Liver (tissue), 8 donors: ENCODE measurements at regions not wholly inside any gene's neighbourhood (a gene's known extent, or its start where the extent isn't known, plus 50 kb on each side); places are given as distances from the start of the nearest gene placed in this dataset.

Experiments used
- DNase-seq: peaks from one replicate; pipeline ENCODE4 v3.0.0-alpha.2; 2017; ENCODE audit warnings: low spot score
- H3K27ac ChIP-seq, 2 donors: one replicate each; pipeline ENCODE4 v1.7.0; 2013; ENCODE audit warnings: inconsistent platforms in 2 of 2, low read length in 2 of 2, control low read depth in 1 of 2, low read depth in 1 of 2, mild to moderate bottlenecking in 1 of 2
- H3K27me3 ChIP-seq, 4 donors: one replicate each; pipeline versions ENCODE4 v1.6.1 to v1.7.0; 2013; ENCODE audit warnings: low read length in 3 of 4, inconsistent platforms in 1 of 4, mild to moderate bottlenecking in 1 of 4, moderate library complexity in 1 of 4; ENCODE audit not compliant: control insufficient read depth in 4 of 4, insufficient read depth in 4 of 4
- H3K36me3 ChIP-seq, 4 donors: one replicate each; pipeline versions ENCODE4 v1.6.1 to v1.7.0; 2013; ENCODE audit warnings: low read length in 3 of 4, mild to moderate bottlenecking in 3 of 4, low read depth in 1 of 4, moderate library complexity in 1 of 4; ENCODE audit not compliant: control insufficient read depth in 4 of 4, insufficient read depth in 3 of 4
- H3K4me1 ChIP-seq, 4 donors: one replicate each; pipeline versions ENCODE4 v1.6.1 to v1.7.0; 2013; ENCODE audit warnings: low read length in 3 of 4, mild to moderate bottlenecking in 3 of 4, moderate library complexity in 1 of 4; ENCODE audit not compliant: control insufficient read depth in 4 of 4, insufficient read depth in 4 of 4
- H3K4me3 ChIP-seq, 3 donors: one replicate each; pipeline versions ENCODE4 v1.6.1 to v1.7.0; 2013; ENCODE audit warnings: low read length in 3 of 3, control low read depth in 1 of 3, low read depth in 1 of 3, mild to moderate bottlenecking in 1 of 3
- H3K9ac ChIP-seq, 2 donors: one replicate each; pipeline ENCODE4 v1.7.0; 2013; ENCODE audit warnings: low read length in 2 of 2, mild to moderate bottlenecking in 2 of 2, moderate library complexity in 2 of 2, control low read depth in 1 of 2, low read depth in 1 of 2
- H3K9me3 ChIP-seq, 4 donors: one replicate each; pipeline versions ENCODE4 v1.6.1 to v1.7.0; 2013; ENCODE audit warnings: low read length in 3 of 4; ENCODE audit not compliant: control insufficient read depth in 4 of 4
- EGR1 ChIP-seq, 2 donors: IDR thresholded peaks; 2 replicates each; pipeline ENCODE4 v1.6.1; 2016 to 2018; ENCODE audit warnings: antibody characterized with exemption in 2 of 2, low read depth in 2 of 2
- FOXA1 ChIP-seq: IDR thresholded peaks from 2 replicates; pipeline ENCODE4 v1.6.1; 2016; ENCODE audit warnings: antibody characterized with exemption
- FOXA2 ChIP-seq: IDR thresholded peaks from 2 replicates; pipeline ENCODE4 v1.6.1; 2016; ENCODE audit warnings: antibody characterized with exemption
- GABPA ChIP-seq, 2 donors: IDR thresholded peaks in 1 of 2; conservative IDR thresholded peaks in 1 of 2; 2 replicates each; pipeline ENCODE4 v1.6.1; 2016; ENCODE audit warnings: antibody characterized with exemption in 2 of 2, mild to moderate bottlenecking in 1 of 2, moderate library complexity in 1 of 2
- HNF4A ChIP-seq, 2 donors: conservative IDR thresholded peaks; 2 replicates each; pipeline ENCODE4 v1.6.1; 2016; ENCODE audit warnings: antibody characterized with exemption in 2 of 2, mild to moderate bottlenecking in 2 of 2
- HNF4G ChIP-seq: IDR thresholded peaks from 2 replicates; pipeline ENCODE4 v1.6.1; 2016; ENCODE audit warnings: antibody characterized with exemption
- JUND ChIP-seq, 2 donors: IDR thresholded peaks; 2 replicates each; pipeline ENCODE4 v1.6.1; 2016; ENCODE audit warnings: antibody characterized with exemption in 2 of 2
- NR2F2 ChIP-seq: IDR thresholded peaks from 2 replicates; pipeline ENCODE4 v1.6.1; 2016; ENCODE audit warnings: antibody characterized with exemption
- RAD21 ChIP-seq, 2 donors: IDR thresholded peaks; 2 replicates each; pipeline ENCODE4 v1.6.1; 2016; ENCODE audit warnings: antibody characterized with exemption in 2 of 2, mild to moderate bottlenecking in 2 of 2
- RXRA ChIP-seq, 2 donors: IDR thresholded peaks; 2 replicates each; pipeline ENCODE4 v1.6.1; 2017 to 2018; ENCODE audit warnings: antibody characterized with exemption in 2 of 2, mild to moderate bottlenecking in 1 of 2
- TAF1 ChIP-seq: conservative IDR thresholded peaks from 2 replicates; pipeline ENCODE4 v1.6.1; 2016; ENCODE audit warnings: antibody characterized with exemption, mild to moderate bottlenecking
- YY1 ChIP-seq: IDR thresholded peaks from 2 replicates; pipeline ENCODE4 v1.6.1; 2016; ENCODE audit warnings: antibody characterized with exemption, mild to moderate bottlenecking
- WGBS: extraction: QIAGEN DNeasy Blood & Tissue Kit; methylation state at CpG from one replicate; pipeline ENCODE4 v1.1.7; 2013; 5-methylcytosine and 5-hydroxymethylcytosine counted together
- TF ChIP-seq, protein P1 (sequence below): fragments of 150-350 bp; IDR thresholded peaks from 2 replicates; pipeline ENCODE4 v1.5.1; 2017; ENCODE audit warnings: improper control_type of control experiment, low read depth, low read length; ENCODE audit not compliant: missing input control
- TF ChIP-seq, protein P2 (sequence below): IDR thresholded peaks from 2 replicates; pipeline ENCODE4 v1.6.1; 2016; ENCODE audit warnings: antibody characterized with exemption
- TF ChIP-seq, protein P3 (sequence below): IDR thresholded peaks from 2 replicates; pipeline ENCODE4 v1.6.1; 2016; ENCODE audit warnings: antibody characterized with exemption, mild to moderate bottlenecking
- TF ChIP-seq, protein P4 (sequence below): IDR thresholded peaks from 2 replicates; pipeline ENCODE4 v1.6.1; 2016; ENCODE audit warnings: antibody characterized with exemption
- TF ChIP-seq, protein P5 (sequence below): IDR thresholded peaks from 2 replicates; pipeline ENCODE4 v1.6.1; 2016; ENCODE audit warnings: antibody characterized with exemption
- donor health status: healthy.
- donor health status: healthy.
- donor health status: healthy.
- donor health status: healthy.
- donor health status: healthy.

DNA sequence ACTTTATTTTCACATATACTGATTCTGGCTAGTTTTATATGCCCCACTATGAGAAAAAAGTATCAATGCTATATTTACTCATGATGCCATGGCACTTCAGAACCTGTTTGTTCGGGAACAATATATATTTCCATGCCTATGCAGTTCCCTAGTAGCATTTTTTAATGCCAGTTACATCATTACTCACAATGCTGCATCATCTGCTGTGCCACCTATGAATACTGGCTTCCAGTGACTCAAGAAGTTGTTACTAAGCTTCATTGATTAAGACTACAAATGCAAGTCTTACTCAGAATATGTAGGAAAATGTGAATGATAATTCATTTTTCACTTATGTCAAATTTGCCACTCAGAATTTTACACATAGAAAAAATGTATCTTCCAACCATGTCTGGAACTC, 97.9 kb downstream of the MAFB start (continued):
- TF ChIP-seq, protein P1, sequence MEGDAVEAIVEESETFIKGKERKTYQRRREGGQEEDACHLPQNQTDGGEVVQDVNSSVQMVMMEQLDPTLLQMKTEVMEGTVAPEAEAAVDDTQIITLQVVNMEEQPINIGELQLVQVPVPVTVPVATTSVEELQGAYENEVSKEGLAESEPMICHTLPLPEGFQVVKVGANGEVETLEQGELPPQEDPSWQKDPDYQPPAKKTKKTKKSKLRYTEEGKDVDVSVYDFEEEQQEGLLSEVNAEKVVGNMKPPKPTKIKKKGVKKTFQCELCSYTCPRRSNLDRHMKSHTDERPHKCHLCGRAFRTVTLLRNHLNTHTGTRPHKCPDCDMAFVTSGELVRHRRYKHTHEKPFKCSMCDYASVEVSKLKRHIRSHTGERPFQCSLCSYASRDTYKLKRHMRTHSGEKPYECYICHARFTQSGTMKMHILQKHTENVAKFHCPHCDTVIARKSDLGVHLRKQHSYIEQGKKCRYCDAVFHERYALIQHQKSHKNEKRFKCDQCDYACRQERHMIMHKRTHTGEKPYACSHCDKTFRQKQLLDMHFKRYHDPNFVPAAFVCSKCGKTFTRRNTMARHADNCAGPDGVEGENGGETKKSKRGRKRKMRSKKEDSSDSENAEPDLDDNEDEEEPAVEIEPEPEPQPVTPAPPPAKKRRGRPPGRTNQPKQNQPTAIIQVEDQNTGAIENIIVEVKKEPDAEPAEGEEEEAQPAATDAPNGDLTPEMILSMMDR, result no peak
- TF ChIP-seq GABPA (IDR thresholded peaks at IDR 0.05 in 1 of 2, conservative IDR thresholded peaks at IDR 0.05 in 1 of 2) (no peak), RAD21 (IDR thresholded peaks at IDR 0.05) (no peak), FOXA2 (no peak), EGR1 (IDR thresholded peaks at IDR 0.05; ENCODE audit: low read depth in 2 of 2) (no peak), TAF1 (no peak)
- TF ChIP-seq, protein P2, sequence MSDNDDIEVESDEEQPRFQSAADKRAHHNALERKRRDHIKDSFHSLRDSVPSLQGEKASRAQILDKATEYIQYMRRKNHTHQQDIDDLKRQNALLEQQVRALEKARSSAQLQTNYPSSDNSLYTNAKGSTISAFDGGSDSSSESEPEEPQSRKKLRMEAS, result no peak

DNA sequence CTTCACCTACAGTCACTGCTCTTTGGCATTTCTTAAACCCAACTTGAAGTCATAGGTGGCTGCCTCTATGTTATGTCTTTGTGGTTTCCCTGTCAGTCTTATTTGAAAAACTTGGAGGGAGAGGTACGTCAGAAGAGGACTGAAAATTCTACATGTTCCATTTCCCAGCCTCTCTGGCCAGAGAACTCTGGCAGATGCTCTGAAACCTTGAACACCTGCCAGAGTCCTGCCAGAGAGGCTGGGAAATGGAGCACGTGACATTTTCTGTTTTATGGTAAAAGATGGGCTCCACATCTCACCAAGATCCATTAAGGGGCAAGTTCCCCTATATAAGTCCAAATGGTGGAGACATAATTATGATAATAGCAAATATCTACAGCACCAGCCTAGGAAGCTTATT, 99.5 kb downstream of the MAFB start:
- no peak for DNase-seq
- Histone ChIP-seq H3K27me3 (no peaks in the 10 kb centered on the region), H3K9me3 (no peaks in the 10 kb centered on the region), H3K27ac (no peak overlapping the region), H3K4me1 (no peaks in the 10 kb centered on the region), H3K4me3 (no peak overlapping the region), H3K36me3 (no peaks in the 10 kb centered on the region), H3K9ac (no peak overlapping the region)
- TF ChIP-seq NR2F2 (no peak), RXRA (IDR thresholded peaks at IDR 0.05) (no peak), HNF4A (conservative IDR thresholded peaks at IDR 0.05) (no peak), HNF4G (no peak), FOXA1 (no peak), GABPA (IDR thresholded peaks at IDR 0.05 in 1 of 2, conservative IDR thresholded peaks at IDR 0.05 in 1 of 2) (no peak), EGR1 (IDR thresholded peaks at IDR 0.05; ENCODE audit: low read depth in 2 of 2) (no peak), JUND (IDR thresholded peaks at IDR 0.05) (no peak), TAF1 (no peak), YY1 (no peak)
- TF ChIP-seq, protein P1, result no peak
- TF ChIP-seq, protein P2, result no peak
- TF ChIP-seq, protein P3, sequence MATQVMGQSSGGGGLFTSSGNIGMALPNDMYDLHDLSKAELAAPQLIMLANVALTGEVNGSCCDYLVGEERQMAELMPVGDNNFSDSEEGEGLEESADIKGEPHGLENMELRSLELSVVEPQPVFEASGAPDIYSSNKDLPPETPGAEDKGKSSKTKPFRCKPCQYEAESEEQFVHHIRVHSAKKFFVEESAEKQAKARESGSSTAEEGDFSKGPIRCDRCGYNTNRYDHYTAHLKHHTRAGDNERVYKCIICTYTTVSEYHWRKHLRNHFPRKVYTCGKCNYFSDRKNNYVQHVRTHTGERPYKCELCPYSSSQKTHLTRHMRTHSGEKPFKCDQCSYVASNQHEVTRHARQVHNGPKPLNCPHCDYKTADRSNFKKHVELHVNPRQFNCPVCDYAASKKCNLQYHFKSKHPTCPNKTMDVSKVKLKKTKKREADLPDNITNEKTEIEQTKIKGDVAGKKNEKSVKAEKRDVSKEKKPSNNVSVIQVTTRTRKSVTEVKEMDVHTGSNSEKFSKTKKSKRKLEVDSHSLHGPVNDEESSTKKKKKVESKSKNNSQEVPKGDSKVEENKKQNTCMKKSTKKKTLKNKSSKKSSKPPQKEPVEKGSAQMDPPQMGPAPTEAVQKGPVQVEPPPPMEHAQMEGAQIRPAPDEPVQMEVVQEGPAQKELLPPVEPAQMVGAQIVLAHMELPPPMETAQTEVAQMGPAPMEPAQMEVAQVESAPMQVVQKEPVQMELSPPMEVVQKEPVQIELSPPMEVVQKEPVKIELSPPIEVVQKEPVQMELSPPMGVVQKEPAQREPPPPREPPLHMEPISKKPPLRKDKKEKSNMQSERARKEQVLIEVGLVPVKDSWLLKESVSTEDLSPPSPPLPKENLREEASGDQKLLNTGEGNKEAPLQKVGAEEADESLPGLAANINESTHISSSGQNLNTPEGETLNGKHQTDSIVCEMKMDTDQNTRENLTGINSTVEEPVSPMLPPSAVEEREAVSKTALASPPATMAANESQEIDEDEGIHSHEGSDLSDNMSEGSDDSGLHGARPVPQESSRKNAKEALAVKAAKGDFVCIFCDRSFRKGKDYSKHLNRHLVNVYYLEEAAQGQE, result no peak
- TF ChIP-seq, protein P4, sequence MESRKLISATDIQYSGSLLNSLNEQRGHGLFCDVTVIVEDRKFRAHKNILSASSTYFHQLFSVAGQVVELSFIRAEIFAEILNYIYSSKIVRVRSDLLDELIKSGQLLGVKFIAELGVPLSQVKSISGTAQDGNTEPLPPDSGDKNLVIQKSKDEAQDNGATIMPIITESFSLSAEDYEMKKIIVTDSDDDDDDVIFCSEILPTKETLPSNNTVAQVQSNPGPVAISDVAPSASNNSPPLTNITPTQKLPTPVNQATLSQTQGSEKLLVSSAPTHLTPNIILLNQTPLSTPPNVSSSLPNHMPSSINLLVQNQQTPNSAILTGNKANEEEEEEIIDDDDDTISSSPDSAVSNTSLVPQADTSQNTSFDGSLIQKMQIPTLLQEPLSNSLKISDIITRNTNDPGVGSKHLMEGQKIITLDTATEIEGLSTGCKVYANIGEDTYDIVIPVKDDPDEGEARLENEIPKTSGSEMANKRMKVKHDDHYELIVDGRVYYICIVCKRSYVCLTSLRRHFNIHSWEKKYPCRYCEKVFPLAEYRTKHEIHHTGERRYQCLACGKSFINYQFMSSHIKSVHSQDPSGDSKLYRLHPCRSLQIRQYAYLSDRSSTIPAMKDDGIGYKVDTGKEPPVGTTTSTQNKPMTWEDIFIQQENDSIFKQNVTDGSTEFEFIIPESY, result no peak
- TF ChIP-seq, protein P5, sequence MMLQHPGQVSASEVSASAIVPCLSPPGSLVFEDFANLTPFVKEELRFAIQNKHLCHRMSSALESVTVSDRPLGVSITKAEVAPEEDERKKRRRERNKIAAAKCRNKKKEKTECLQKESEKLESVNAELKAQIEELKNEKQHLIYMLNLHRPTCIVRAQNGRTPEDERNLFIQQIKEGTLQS, result no peak
- WGBS, result 36% methylated on average over 2 of the region's 2 CpGs
